ENCODE measurements at regions not wholly inside any gene's neighbourhood (a gene's known extent, or its start where the extent isn't known, plus 50 kb on each side); places are given as distances from the start of the nearest gene placed in this dataset.

DNA sequence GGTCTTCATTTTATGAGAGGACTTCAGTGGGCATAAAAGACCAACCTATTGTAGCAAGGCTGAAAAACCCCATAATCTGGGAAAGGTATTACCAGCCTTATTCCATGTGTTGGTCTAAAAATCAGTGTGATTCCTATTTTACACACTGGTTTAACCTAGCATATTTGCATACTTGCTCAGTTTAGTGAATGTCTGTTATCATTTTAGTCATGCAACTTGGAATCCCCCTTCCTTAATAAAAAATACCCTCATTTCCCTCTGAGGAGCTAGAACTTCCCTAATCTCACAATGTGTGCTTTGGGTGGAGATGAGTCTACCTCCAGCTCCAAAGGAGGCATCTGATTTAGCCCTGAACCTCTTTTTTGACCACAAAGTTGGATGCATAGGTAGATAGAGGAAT lies 312.8 kb upstream of the SORCS1 start:
- no peak overlapping the region for H3K4me3 ChIP-seq (ENCODE audit: low read depth, low read length)
- H3K9me3 ChIP-seq (ENCODE audit: control insufficient read depth, insufficient read depth, low read length): no peaks in the 10 kb centered on the region
- no peaks in the 10 kb centered on the region for H3K4me1 ChIP-seq (ENCODE audit: control insufficient read depth, insufficient read depth, low read length)
- H3K9ac ChIP-seq (ENCODE audit: low read depth, low read length): no peak overlapping the region
- no peaks in the 10 kb centered on the region for H3K27me3 ChIP-seq (ENCODE audit: control insufficient read depth, insufficient read depth, low read length)
- no peaks in the 10 kb centered on the region for H3K36me3 ChIP-seq (ENCODE audit: control insufficient read depth, insufficient read depth, low read length)

GRCh38 chr10:107476408-107476807 lies 311.9 kb upstream of the SORCS1 start:
- Histone ChIP-seq H3K36me3 (ENCODE audit: control insufficient read depth, insufficient read depth, low read length) (no peaks in the 10 kb centered on the region), H3K27me3 (ENCODE audit: control insufficient read depth, insufficient read depth, low read length) (no peaks in the 10 kb centered on the region), H3K4me1 (ENCODE audit: control insufficient read depth, insufficient read depth, low read length) (no peaks in the 10 kb centered on the region), H3K4me3 (ENCODE audit: low read depth, low read length) (no peak overlapping the region), H3K9me3 (ENCODE audit: control insufficient read depth, insufficient read depth, low read length) (no peaks in the 10 kb centered on the region), H3K9ac (ENCODE audit: low read depth, low read length) (no peak overlapping the region)

GRCh38 chr10:107474650-107475049 lies 310.1 kb upstream of the SORCS1 start:
- Histone ChIP-seq H3K4me3 (ENCODE audit: low read depth, low read length) (no peak overlapping the region), H3K4me1 (ENCODE audit: control insufficient read depth, insufficient read depth, low read length) (no peaks in the 10 kb centered on the region), H3K36me3 (ENCODE audit: control insufficient read depth, insufficient read depth, low read length) (no peaks in the 10 kb centered on the region)

DNA sequence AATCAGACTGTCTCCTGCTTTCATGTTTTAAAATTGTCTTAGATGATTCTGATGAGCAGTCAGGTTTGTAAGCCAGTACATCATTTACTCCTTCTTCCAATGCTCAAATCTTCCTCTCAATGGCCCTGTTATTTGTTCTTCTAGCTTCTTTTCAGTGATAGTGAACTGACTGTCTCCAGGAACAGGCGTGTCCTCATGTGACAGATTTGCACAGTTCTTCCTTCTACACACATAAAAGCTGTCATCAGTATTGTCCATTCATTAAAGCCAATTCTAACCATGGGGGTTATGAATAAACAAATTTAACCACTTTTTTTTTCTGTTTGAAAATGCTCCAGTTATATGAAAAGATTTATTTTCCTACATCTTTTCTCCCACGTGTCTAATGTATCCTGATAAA lies 308.7 kb upstream of the SORCS1 start:
- Histone ChIP-seq H3K4me1 (ENCODE audit: control insufficient read depth, insufficient read depth, low read length) (no peaks in the 10 kb centered on the region), H3K4me3 (ENCODE audit: low read depth, low read length) (no peak overlapping the region), H3K9ac (ENCODE audit: low read depth, low read length) (no peak overlapping the region), H3K27me3 (ENCODE audit: control insufficient read depth, insufficient read depth, low read length) (no peaks in the 10 kb centered on the region), H3K9me3 (ENCODE audit: control insufficient read depth, insufficient read depth, low read length) (no peaks in the 10 kb centered on the region), H3K36me3 (ENCODE audit: control insufficient read depth, insufficient read depth, low read length) (no peaks in the 10 kb centered on the region)

More at GRCh38 chr10:107474650-107475049, 310.1 kb upstream of the SORCS1 start:
- H3K9me3 ChIP-seq (ENCODE audit: control insufficient read depth, insufficient read depth, low read length): no peaks in the 10 kb centered on the region
- no peaks in the 10 kb centered on the region for H3K27me3 ChIP-seq (ENCODE audit: control insufficient read depth, insufficient read depth, low read length)
- no peak overlapping the region for H3K9ac ChIP-seq (ENCODE audit: low read depth, low read length)

DNA sequence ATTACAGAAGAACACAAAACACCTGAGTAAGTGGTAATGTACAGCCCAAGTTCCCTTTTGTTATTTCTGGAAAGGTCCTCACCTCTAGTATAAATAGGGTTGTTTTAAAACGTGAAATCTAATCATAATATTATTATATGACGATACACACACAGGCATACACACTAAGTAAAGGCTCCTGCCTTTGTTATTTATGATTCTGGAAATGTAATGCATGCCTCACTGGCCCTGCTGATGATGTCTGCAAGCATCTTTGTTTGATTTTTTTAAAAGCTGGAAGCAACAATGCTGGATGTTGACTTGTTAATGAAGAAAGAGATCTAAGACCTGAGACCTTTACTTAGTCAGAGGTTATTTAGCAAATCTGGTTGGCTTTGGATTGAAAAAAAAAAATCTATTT lies 307.4 kb upstream of the SORCS1 start:
- no peaks in the 10 kb centered on the region for H3K4me1 ChIP-seq (ENCODE audit: control insufficient read depth, insufficient read depth, low read length)
- H3K9ac ChIP-seq (ENCODE audit: low read depth, low read length): no peak overlapping the region
- H3K9me3 ChIP-seq (ENCODE audit: control insufficient read depth, insufficient read depth, low read length): no peaks in the 10 kb centered on the region
- no peaks in the 10 kb centered on the region for H3K27me3 ChIP-seq (ENCODE audit: control insufficient read depth, insufficient read depth, low read length)
- H3K4me3 ChIP-seq (ENCODE audit: low read depth, low read length): no peak overlapping the region
- H3K36me3 ChIP-seq (ENCODE audit: control insufficient read depth, insufficient read depth, low read length): no peaks in the 10 kb centered on the region

- Histone ChIP-seq H3K36me3 (ENCODE audit: control insufficient read depth, insufficient read depth, low read length) (no peaks in the 10 kb centered on the region), H3K4me3 (ENCODE audit: low read depth, low read length) (no peak overlapping the region), H3K4me1 (ENCODE audit: control insufficient read depth, insufficient read depth, low read length) (no peaks in the 10 kb centered on the region), H3K9ac (ENCODE audit: low read depth, low read length) (no peak overlapping the region), H3K9me3 (ENCODE audit: control insufficient read depth, insufficient read depth, low read length) (no peaks in the 10 kb centered on the region), H3K27me3 (ENCODE audit: control insufficient read depth, insufficient read depth, low read length) (no peaks in the 10 kb centered on the region)
Measured at GRCh38 chr10:107453561-107453960, 289.1 kb upstream of the SORCS1 start.

DNA sequence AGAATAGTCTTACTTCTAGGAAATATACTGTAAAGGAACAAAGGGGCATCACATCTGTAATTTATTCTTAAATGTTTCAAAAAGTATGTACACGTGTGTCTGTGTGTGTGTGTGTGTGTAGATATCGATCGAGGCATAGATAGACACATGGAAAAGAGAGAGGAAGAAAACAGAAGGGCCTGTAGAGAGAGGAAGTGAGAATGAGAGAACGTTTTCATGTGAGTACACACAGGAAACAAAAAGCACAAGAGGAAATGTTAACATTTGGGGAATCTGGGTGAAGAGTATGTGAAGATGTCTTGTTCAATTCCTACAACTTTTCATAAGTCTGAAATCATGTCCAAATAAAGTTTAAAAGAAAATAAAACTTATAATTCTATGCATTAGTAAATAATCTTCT lies 286.5 kb upstream of the SORCS1 start:
- Histone ChIP-seq H3K9ac (ENCODE audit: low read depth, low read length) (no peak overlapping the region), H3K27me3 (ENCODE audit: control insufficient read depth, insufficient read depth, low read length) (no peaks in the 10 kb centered on the region), H3K4me3 (ENCODE audit: low read depth, low read length) (no peak overlapping the region), H3K36me3 (ENCODE audit: control insufficient read depth, insufficient read depth, low read length) (no peaks in the 10 kb centered on the region), H3K9me3 (ENCODE audit: control insufficient read depth, insufficient read depth, low read length) (no peaks in the 10 kb centered on the region), H3K4me1 (ENCODE audit: control insufficient read depth, insufficient read depth, low read length) (no peaks in the 10 kb centered on the region)

GRCh38 chr10:107450056-107450455 lies 285.6 kb upstream of the SORCS1 start:
- Histone ChIP-seq H3K9ac (ENCODE audit: low read depth, low read length) (no peak overlapping the region), H3K4me1 (ENCODE audit: control insufficient read depth, insufficient read depth, low read length) (no peaks in the 10 kb centered on the region), H3K4me3 (ENCODE audit: low read depth, low read length) (no peak overlapping the region), H3K36me3 (ENCODE audit: control insufficient read depth, insufficient read depth, low read length) (no peaks in the 10 kb centered on the region), H3K9me3 (ENCODE audit: control insufficient read depth, insufficient read depth, low read length) (no peaks in the 10 kb centered on the region), H3K27me3 (ENCODE audit: control insufficient read depth, insufficient read depth, low read length) (no peaks in the 10 kb centered on the region)

- Histone ChIP-seq H3K27me3 (ENCODE audit: control insufficient read depth, insufficient read depth, low read length) (no peaks in the 10 kb centered on the region), H3K4me3 (ENCODE audit: low read depth, low read length) (no peak overlapping the region), H3K36me3 (ENCODE audit: control insufficient read depth, insufficient read depth, low read length) (no peaks in the 10 kb centered on the region), H3K4me1 (ENCODE audit: control insufficient read depth, insufficient read depth, low read length) (no peaks in the 10 kb centered on the region), H3K9ac (ENCODE audit: low read depth, low read length) (no peak overlapping the region), H3K9me3 (ENCODE audit: control insufficient read depth, insufficient read depth, low read length) (no peaks in the 10 kb centered on the region)
Measured at GRCh38 chr10:107444443-107444842, 279.9 kb upstream of the SORCS1 start.

- H3K4me3 ChIP-seq (ENCODE audit: low read depth, low read length): no peak overlapping the region
- no peaks in the 10 kb centered on the region for H3K27me3 ChIP-seq (ENCODE audit: control insufficient read depth, insufficient read depth, low read length)
- no peaks in the 10 kb centered on the region for H3K9me3 ChIP-seq (ENCODE audit: control insufficient read depth, insufficient read depth, low read length)
- no peaks in the 10 kb centered on the region for H3K4me1 ChIP-seq (ENCODE audit: control insufficient read depth, insufficient read depth, low read length)
- H3K9ac ChIP-seq (ENCODE audit: low read depth, low read length): no peak overlapping the region
- H3K36me3 ChIP-seq (ENCODE audit: control insufficient read depth, insufficient read depth, low read length): no peaks in the 10 kb centered on the region
Measured at GRCh38 chr10:107443813-107444212, 279.3 kb upstream of the SORCS1 start.

DNA sequence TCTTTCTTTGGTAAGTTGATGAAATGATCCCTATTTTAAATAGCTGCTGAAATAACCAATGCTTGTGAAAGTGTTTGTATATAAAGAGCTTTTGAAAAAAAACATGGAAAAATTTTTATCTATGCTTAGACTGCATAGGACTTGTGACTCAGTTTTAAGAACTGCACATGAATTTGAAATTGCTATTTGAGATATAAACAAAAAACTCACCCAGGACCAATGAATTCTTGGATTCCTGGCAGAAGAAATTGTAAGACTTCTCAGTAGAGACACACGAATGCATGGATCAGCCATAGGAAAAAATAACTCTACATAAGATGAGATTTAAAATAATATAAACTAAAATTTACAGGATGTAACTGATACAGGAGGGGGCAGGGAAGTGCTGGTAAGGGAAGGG lies 278.8 kb upstream of the SORCS1 start:
- no peak overlapping the region for H3K9ac ChIP-seq (ENCODE audit: low read depth, low read length)
- H3K36me3 ChIP-seq (ENCODE audit: control insufficient read depth, insufficient read depth, low read length): no peaks in the 10 kb centered on the region
- H3K4me3 ChIP-seq (ENCODE audit: low read depth, low read length): no peak overlapping the region
- H3K4me1 ChIP-seq (ENCODE audit: control insufficient read depth, insufficient read depth, low read length): no peaks in the 10 kb centered on the region
- H3K27me3 ChIP-seq (ENCODE audit: control insufficient read depth, insufficient read depth, low read length): no peaks in the 10 kb centered on the region
- no peaks in the 10 kb centered on the region for H3K9me3 ChIP-seq (ENCODE audit: control insufficient read depth, insufficient read depth, low read length)

GRCh38 chr10:107442035-107442505 lies 277.6 kb upstream of the SORCS1 start:
- no peaks in the 10 kb centered on the region for H3K4me1 ChIP-seq (ENCODE audit: control insufficient read depth, insufficient read depth, low read length)
- no peaks in the 10 kb centered on the region for H3K36me3 ChIP-seq (ENCODE audit: control insufficient read depth, insufficient read depth, low read length)
- no peaks in the 10 kb centered on the region for H3K27me3 ChIP-seq (ENCODE audit: control insufficient read depth, insufficient read depth, low read length)
- no peaks in the 10 kb centered on the region for H3K9me3 ChIP-seq (ENCODE audit: control insufficient read depth, insufficient read depth, low read length)
- no peak overlapping the region for H3K9ac ChIP-seq (ENCODE audit: low read depth, low read length)
- H3K4me3 ChIP-seq (ENCODE audit: low read depth, low read length): no peak overlapping the region

DNA sequence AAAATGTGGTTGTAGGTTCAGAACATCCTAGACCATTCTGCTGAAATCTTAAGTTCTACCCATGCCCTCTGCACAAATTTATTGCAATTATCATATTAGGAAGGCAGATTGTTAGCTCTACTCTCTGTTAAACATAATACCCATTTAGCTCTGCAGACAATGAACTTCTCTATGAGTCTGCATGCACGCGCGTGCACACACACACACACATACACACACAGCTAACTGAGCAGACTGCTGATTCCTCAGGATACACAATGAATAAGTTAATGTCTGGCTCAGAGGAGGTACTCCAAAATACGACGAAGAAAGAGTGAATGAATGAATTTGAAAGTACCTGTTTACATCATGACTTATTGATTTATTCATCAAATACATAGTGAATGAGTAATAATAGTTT lies 276.2 kb upstream of the SORCS1 start:
- Histone ChIP-seq H3K9ac (ENCODE audit: low read depth, low read length) (no peak overlapping the region), H3K4me1 (ENCODE audit: control insufficient read depth, insufficient read depth, low read length) (no peaks in the 10 kb centered on the region), H3K4me3 (ENCODE audit: low read depth, low read length) (no peak overlapping the region), H3K27me3 (ENCODE audit: control insufficient read depth, insufficient read depth, low read length) (no peaks in the 10 kb centered on the region), H3K9me3 (ENCODE audit: control insufficient read depth, insufficient read depth, low read length) (no peaks in the 10 kb centered on the region), H3K36me3 (ENCODE audit: control insufficient read depth, insufficient read depth, low read length) (no peaks in the 10 kb centered on the region)

Data from iPS-15b (cell line).